CMK (cell line): ENCODE measurements at regions not wholly inside any gene's neighbourhood (a gene's known extent, or its start where the extent isn't known, plus 50 kb on each side); places are given as distances from the start of the nearest gene placed in this dataset.

ENCODE experiments used
- DNase-seq: peaks from one replicate; pipeline ENCODE4 v3.0.0-alpha.2; 2010; ENCODE audit warnings: low read depth

- DNase-seq: no peak
Measured at GRCh38 chr6:170113141-170113540, 177.7 kb downstream of the DLL1 start.

- no peak for DNase-seq
Measured at GRCh38 chr6:170112583-170112860, 178.4 kb downstream of the DLL1 start.

GRCh38 chr6:170111816-170112582 is 178.9 kb downstream of the DLL1 start:
- DNase-seq: no peak

GRCh38 chr6:170111141-170111664 is 179.7 kb downstream of the DLL1 start:
- DNase-seq: no peak

GRCh38 chr6:170110201-170111140 is 180.4 kb downstream of the DLL1 start:
- DNase-seq: no peak

GRCh38 chr6:170108890-170109587 is 181.8 kb downstream of the DLL1 start:
- DNase-seq: no peak

GRCh38 chr6:170108456-170108855 is 182.4 kb downstream of the DLL1 start:
- DNase-seq: no peak

GRCh38 chr6:170107606-170108222 is 183.2 kb downstream of the DLL1 start:
- DNase-seq: no peak

- no peak for DNase-seq
Measured at GRCh38 chr6:170106906-170107525, 183.9 kb downstream of the DLL1 start.

GRCh38 chr6:170102582-170103481 is 188.0 kb downstream of the DLL1 start:
- DNase-seq: no peak

GRCh38 chr6:170102038-170102437 is 188.8 kb downstream of the DLL1 start:
- no peak for DNase-seq

GRCh38 chr6:170101281-170102035 is 189.4 kb downstream of the DLL1 start:
- DNase-seq: no peak

GRCh38 chr6:170100046-170100445 is 190.8 kb downstream of the DLL1 start:
- DNase-seq: no peak

GRCh38 chr6:170099387-170099786 is 191.5 kb downstream of the DLL1 start:
- DNase-seq: no peak

GRCh38 chr6:170098428-170099170 is 192.3 kb downstream of the DLL1 start:
- no peak for DNase-seq

GRCh38 chr6:170097505-170098427 is 193.1 kb downstream of the DLL1 start:
- DNase-seq: no peak

GRCh38 chr6:170096803-170097504 is 193.9 kb downstream of the DLL1 start:
- no peak for DNase-seq
